ENCODE measurements at regions not wholly inside any gene's neighbourhood (a gene's known extent, or its start where the extent isn't known, plus 50 kb on each side); places are given as distances from the start of the nearest gene placed in this dataset.

- peaks cover 10% of the 10 kb centered on the region; the same call in 2 of the 3 replicates for H3K36me3 Mint-ChIP-seq (ENCODE audit: low read depth)
- 0 out of 2 replicates have a peak overlapping the region, but pooled peaks have one; percentile 23 for H3K27ac Mint-ChIP-seq
- no peak overlapping the region for H3K4me3 ChIP-seq
- no peak for DNase-seq (ENCODE audit: low spot score)
- H3F3A ChIP-seq (replicated peaks; ENCODE audit: low read depth): no peaks in the 10 kb centered on the region
- H3K4me3 Mint-ChIP-seq: no peak overlapping the region
- no peak overlapping the region for H2AFZ ChIP-seq
- no peaks in the 10 kb centered on the region for H3K9me2 ChIP-seq (ENCODE audit: insufficient read depth)
- peak overlapping the region; percentile 4; the same call in 1 of the 2 replicates for H3K27ac ChIP-seq (ENCODE audit: low read depth)
- H3K27me3 ChIP-seq (ENCODE audit: insufficient read depth): no peaks in the 10 kb centered on the region
- H3K9me3 Mint-ChIP-seq: no peaks in the 10 kb centered on the region
- H4K20me1 ChIP-seq (replicated peaks; ENCODE audit: insufficient read depth): no peaks in the 10 kb centered on the region; the same call in 1 of the 2 replicates
- no peak for ATAC-seq
- H3K4me1 Mint-ChIP-seq: peaks cover 19% of the 10 kb centered on the region
- H3K4me2 ChIP-seq: no peak overlapping the region
- TF ChIP-seq JUNB (IDR thresholded peaks at IDR 0.05; ENCODE audit: unreplicated experiment): no peak
- TF ChIP-seq ZNF331 (CRISPR knock-in tag; IDR thresholded peaks at IDR 0.05; ENCODE audit: low read depth): no peak
- no peak for TF ChIP-seq ETS1 (IDR thresholded peaks at IDR 0.05)
- TF ChIP-seq ZNF462 (CRISPR knock-in tag; IDR thresholded peaks at IDR 0.05): no peak
- no peak for TF ChIP-seq EZH2 (IDR thresholded peaks at IDR 0.05; ENCODE audit: low read depth, unreplicated experiment)
- no peak for TF ChIP-seq REST (IDR thresholded peaks at IDR 0.05; ENCODE audit: unreplicated experiment)
- TF ChIP-seq CREB1 (CRISPR knock-in tag; IDR thresholded peaks at IDR 0.05; ENCODE audit: low read depth): no peak
- TF ChIP-seq NANOG (IDR thresholded peaks at IDR 0.05; ENCODE audit: borderline replicate concordance): no peak
- TF ChIP-seq ZNF114 (CRISPR knock-in tag; IDR thresholded peaks at IDR 0.05): no peak
- H3K36me3 ChIP-seq (ENCODE audit: insufficient read depth): no peaks in the 10 kb centered on the region
- no peaks in the 10 kb centered on the region for H3K4me1 ChIP-seq (ENCODE audit: insufficient read depth)
- no peaks in the 10 kb centered on the region for H3K79me2 ChIP-seq (replicated peaks; ENCODE audit: insufficient read depth)
- H3K27me3 Mint-ChIP-seq (ENCODE audit: insufficient read depth, low read depth, poor library complexity): peaks cover 5% of the 10 kb centered on the region
Observed at GRCh38 chr19:34306213-34306661, 51.9 kb downstream of the GARRE1 start.

Data from GM23338 (cell line).